Neuronal stem cell (in vitro differentiated cells): ENCODE measurements at regions not wholly inside any gene's neighbourhood (a gene's known extent, or its start where the extent isn't known, plus 50 kb on each side); places are given as distances from the start of the nearest gene placed in this dataset.

Source experiments
- DNase-seq: peaks from one replicate; pipeline ENCODE4 v3.0.0-alpha.2; 2013; ENCODE audit warnings: low spot score
- H2AFZ ChIP-seq: one replicate; pipeline ENCODE4 v1.6.1; 2013; ENCODE audit warnings: mild to moderate bottlenecking, low read length, inconsistent platforms
- H2AK5ac ChIP-seq: 2 replicates; pipeline ENCODE4 v1.6.1; 2013; ENCODE audit warnings: low read depth, mild to moderate bottlenecking, inconsistent platforms, low read length, moderate library complexity, mixed read lengths
- H2BK120ac ChIP-seq: 2 replicates; pipeline ENCODE4 v1.6.1; 2013; ENCODE audit warnings: low read depth, mild to moderate bottlenecking, inconsistent platforms, low read length, moderate library complexity, mixed read lengths
- H2BK12ac ChIP-seq: one replicate; pipeline ENCODE4 v1.6.1; 2013; ENCODE audit warnings: low read length, inconsistent platforms
- H2BK15ac ChIP-seq: 2 replicates; pipeline ENCODE4 v1.6.1; 2013; ENCODE audit warnings: mild to moderate bottlenecking, low read length, inconsistent platforms, mixed read lengths
- H2BK5ac ChIP-seq: one replicate; pipeline ENCODE4 v1.6.1; 2013; ENCODE audit warnings: inconsistent platforms, mild to moderate bottlenecking, low read length, moderate library complexity
- H3K14ac ChIP-seq: one replicate; pipeline ENCODE4 v1.6.1; 2013; ENCODE audit warnings: low read length, inconsistent platforms
- H3K18ac ChIP-seq: 2 replicates; pipeline ENCODE4 v1.6.1; 2013; ENCODE audit warnings: low read length, inconsistent platforms
- H3K23ac ChIP-seq: 2 replicates; pipeline ENCODE4 v1.6.1; 2013; ENCODE audit warnings: low read depth, mild to moderate bottlenecking, mixed read lengths, low read length, inconsistent platforms; ENCODE audit not compliant: poor library complexity
- H3K27ac ChIP-seq: replicated peaks from 3 replicates; pipeline ENCODE4 v1.5.1; 2013; ENCODE audit warnings: low read length, inconsistent platforms
- H3K27me3 ChIP-seq, 3 experiments: 2 replicates each; pipeline ENCODE4 v1.6.1; 2013; ENCODE audit warnings: low read length in 3 of 3, mild to moderate bottlenecking in 2 of 3, inconsistent platforms in 1 of 3, low read depth in 1 of 3, mixed read lengths in 1 of 3, moderate library complexity in 1 of 3; ENCODE audit not compliant: control insufficient read depth in 3 of 3, insufficient read depth in 3 of 3
- H3K36me3 ChIP-seq, 2 donors: replicated peaks in 1 of 2; 2 replicates each; pipeline ENCODE4 v1.6.1; 2013; ENCODE audit warnings: low read length in 2 of 2; ENCODE audit not compliant: control insufficient read depth in 2 of 2, insufficient read depth in 2 of 2
- H3K4ac ChIP-seq: 2 replicates; pipeline ENCODE4 v1.6.1; 2013; ENCODE audit warnings: inconsistent platforms, mild to moderate bottlenecking, low read length, moderate library complexity
- H3K4me1 ChIP-seq, 2 donors: 1 replicate in 1 of 2; 2 replicates in 1 of 2; pipeline ENCODE4 v1.6.1; 2013; ENCODE audit warnings: low read length in 2 of 2, low read depth in 1 of 2; ENCODE audit not compliant: control insufficient read depth in 2 of 2, insufficient read depth in 1 of 2
- H3K4me2 ChIP-seq: one replicate; pipeline ENCODE4 v1.6.1; 2013; ENCODE audit warnings: mild to moderate bottlenecking, low read length, inconsistent platforms; ENCODE audit not compliant: insufficient read depth, poor library complexity, severe bottlenecking
- H3K4me3 ChIP-seq, 2 donors: 2 replicates each; pipeline ENCODE4 v1.5.1; 2013; ENCODE audit warnings: low read length in 2 of 2, mild to moderate bottlenecking in 2 of 2, inconsistent platforms in 1 of 2, moderate library complexity in 1 of 2
- H3K79me1 ChIP-seq: one replicate; pipeline ENCODE4 v1.6.1; 2013; ENCODE audit warnings: low read depth, mild to moderate bottlenecking, inconsistent platforms, low read length, moderate library complexity
- H3K9ac ChIP-seq: one replicate; pipeline ENCODE4 v1.6.1; 2013; ENCODE audit warnings: mild to moderate bottlenecking, low read depth, low read length, inconsistent platforms; ENCODE audit not compliant: poor library complexity
- H3K9me3 ChIP-seq, 2 donors: replicated peaks in 1 of 2; 2 replicates each; pipeline versions ENCODE3 to v1.6.1; 2013; ENCODE audit warnings: low read length in 2 of 2, mild to moderate bottlenecking in 2 of 2, inconsistent platforms in 1 of 2, low read depth in 1 of 2, mixed read lengths in 1 of 2, moderate library complexity in 1 of 2; ENCODE audit not compliant: control insufficient read depth in 2 of 2, insufficient read depth in 1 of 2
- H4K8ac ChIP-seq: one replicate; pipeline ENCODE4 v1.6.1; 2013; ENCODE audit warnings: low read depth, mild to moderate bottlenecking, inconsistent platforms, low read length, moderate library complexity
- H4K91ac ChIP-seq: one replicate; pipeline ENCODE4 v1.6.1; 2013; ENCODE audit warnings: low read length, low read depth, mild to moderate bottlenecking, inconsistent platforms; ENCODE audit not compliant: poor library complexity
- WGBS, 2 donors: extraction: QIAGEN DNeasy Blood & Tissue Kit; methylation state at CpG; one replicate each; pipeline ENCODE4 v1.1.7; 2013; ENCODE audit warnings: missing lambda C conversion rate in 2 of 2, mixed read lengths in 1 of 2; ENCODE audit not compliant: insufficient read length in 2 of 2, insufficient replicate concordance in 1 of 2; ENCODE audit errors: extremely low coverage in 2 of 2; 5-methylcytosine and 5-hydroxymethylcytosine counted together

GRCh38 chr11:134542401-134543165, 130.5 kb upstream of the B3GAT1 start:
- Histone ChIP-seq H4K91ac (no peak overlapping the region), H3K23ac (no peak overlapping the region), H2BK120ac (no peak overlapping the region), H3K9me3 (no peaks in the 10 kb centered on the region), H2BK15ac (no peak overlapping the region), H3K27ac (no peak overlapping the region), H3K4me1 (peaks cover 0 to 13% of the 10 kb centered on the region in 2 donors), H2AK5ac (no peak overlapping the region), H3K4me2 (no peak overlapping the region), H3K36me3 (no peaks in the 10 kb centered on the region), H3K18ac (no peak overlapping the region), H2BK12ac (no peak overlapping the region), H2AFZ (no peak overlapping the region), H3K79me1 (no peaks in the 10 kb centered on the region), H4K8ac (no peak overlapping the region), H3K4ac (no peak overlapping the region), H3K9ac (no peak overlapping the region), H3K4me3 (no peak overlapping the region), H3K14ac (no peak overlapping the region), H3K27me3 (peaks cover 0 to 6% (median 0%) of the 10 kb centered on the region in 3 experiments), H2BK5ac (no peak overlapping the region)
- DNase-seq: no peak
- WGBS, 2 donors: no CpG with 5 or more reads among the region's 10 CpGs

DNA sequence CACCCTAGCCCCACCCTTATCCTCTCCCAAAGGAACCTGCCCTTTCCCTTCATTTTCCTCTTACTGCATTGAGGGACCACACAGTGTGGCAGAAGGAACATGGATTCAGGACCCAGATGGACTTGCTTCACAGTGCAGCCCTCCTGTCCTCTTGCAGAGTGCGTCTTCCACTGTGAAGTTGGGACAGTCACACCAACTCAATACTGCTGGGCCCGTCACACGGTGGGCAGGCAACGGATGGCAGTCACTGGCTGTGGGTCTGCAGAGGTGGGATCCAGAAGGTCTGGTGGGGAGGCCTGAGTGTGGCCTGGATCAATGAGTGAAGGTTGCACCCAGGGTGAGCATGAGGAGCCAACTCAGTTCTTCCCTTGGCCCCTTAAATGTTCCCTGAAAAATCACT, 129.9 kb upstream of the B3GAT1 start:
- peak overlapping the region; percentile 47 for H2AK5ac ChIP-seq
- no peak overlapping the region for H3K4me2 ChIP-seq
- peaks cover 0 to 13% of the 10 kb centered on the region in 2 donors for H3K4me1 ChIP-seq
- H4K91ac ChIP-seq: no peak overlapping the region
- no peaks in the 10 kb centered on the region for H3K9me3 ChIP-seq
- peaks cover 0 to 6% (median 0%) of the 10 kb centered on the region in 3 experiments for H3K27me3 ChIP-seq
- H4K8ac ChIP-seq: no peak overlapping the region
- no peak overlapping the region for H3K27ac ChIP-seq
- H3K23ac ChIP-seq: no peak overlapping the region
- no peak overlapping the region for H2BK15ac ChIP-seq
- H3K4ac ChIP-seq: no peak overlapping the region
- H3K9ac ChIP-seq: peak overlapping the region; percentile 82
- peak overlapping the region in 1 of 2 donors; percentile 15 for H3K4me3 ChIP-seq
- H2BK5ac ChIP-seq: no peak overlapping the region
- H2AFZ ChIP-seq: no peak overlapping the region
- H3K36me3 ChIP-seq: no peaks in the 10 kb centered on the region
- H3K79me1 ChIP-seq: no peaks in the 10 kb centered on the region
- H3K14ac ChIP-seq: peak overlapping the region; percentile 87
- H2BK120ac ChIP-seq: no peak overlapping the region
- WGBS, 2 donors: no CpG with 5 or more reads among the region's 4 CpGs
- H2BK12ac ChIP-seq: no peak overlapping the region
- no peak for DNase-seq
- H3K18ac ChIP-seq: no peak overlapping the region

DNA sequence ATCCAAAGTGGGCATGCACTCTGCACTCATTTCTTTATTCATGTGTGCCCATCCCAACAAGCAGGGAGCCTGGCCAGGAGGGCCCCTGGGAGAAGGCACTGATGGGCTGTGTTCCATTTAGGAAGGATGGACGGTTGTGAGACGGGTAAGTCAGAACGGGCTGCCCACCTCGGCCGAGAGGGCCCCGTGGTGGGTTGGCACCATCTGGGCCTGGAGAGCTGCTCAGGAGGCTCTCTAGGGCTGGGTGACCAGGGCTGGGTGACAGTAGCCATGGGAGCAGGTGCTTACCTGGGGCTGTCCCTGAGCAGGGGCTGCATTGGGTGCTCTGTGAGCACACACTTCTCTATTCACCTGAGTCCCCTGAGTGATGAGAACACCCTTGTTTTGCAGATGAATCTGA, 129.3 kb upstream of the B3GAT1 start:
- no CpG with 5 or more reads among the region's 6 CpGs for whole genome bisulfite sequencing, 2 donors

GRCh38 chr11:134539285-134539684, 127.2 kb upstream of the B3GAT1 start:
- Histone ChIP-seq H2AFZ (no peak overlapping the region), H3K27ac (no peak overlapping the region), H4K8ac (no peak overlapping the region), H2BK120ac (no peak overlapping the region), H2BK15ac (peak overlapping the region; percentile 77), H3K4me1 (peaks cover 0 to 13% of the 10 kb centered on the region in 2 donors), H4K91ac (no peak overlapping the region), H3K4me3 (no peak overlapping the region), H3K23ac (no peak overlapping the region), H3K4me2 (no peak overlapping the region), H3K27me3 (peaks cover 0 to 15% (median 0%) of the 10 kb centered on the region in 3 experiments), H3K9me3 (no peaks in the 10 kb centered on the region), H2AK5ac (no peak overlapping the region), H2BK12ac (no peak overlapping the region), H3K9ac (no peak overlapping the region), H3K36me3 (no peaks in the 10 kb centered on the region), H2BK5ac (no peak overlapping the region), H3K14ac (no peak overlapping the region), H3K4ac (no peak overlapping the region), H3K18ac (no peak overlapping the region), H3K79me1 (no peaks in the 10 kb centered on the region)
- no peak for DNase-seq
- whole genome bisulfite sequencing, 2 donors: no CpG with 5 or more reads among the region's 4 CpGs

More for the DNA sequence above, 129.3 kb upstream of the B3GAT1 start:
- no peaks in the 10 kb centered on the region for H3K79me1 ChIP-seq
- H3K27ac ChIP-seq: no peak overlapping the region
- no peak overlapping the region for H3K4me3 ChIP-seq
- H3K27me3 ChIP-seq: peaks cover 0 to 7% (median 0%) of the 10 kb centered on the region in 3 experiments
- H4K8ac ChIP-seq: no peak overlapping the region
- H3K9me3 ChIP-seq: no peaks in the 10 kb centered on the region
- H2BK15ac ChIP-seq: no peak overlapping the region
- no peak overlapping the region for H4K91ac ChIP-seq
- peak overlapping the region; percentile 47 for H2AK5ac ChIP-seq
- no peak overlapping the region for H2BK5ac ChIP-seq
- DNase-seq: no peak
- H3K9ac ChIP-seq: no peak overlapping the region
- H3K4me2 ChIP-seq: no peak overlapping the region
- no peak overlapping the region for H3K4ac ChIP-seq
- no peak overlapping the region for H3K23ac ChIP-seq
- no peak overlapping the region for H2BK120ac ChIP-seq
- H3K4me1 ChIP-seq: peaks cover 0 to 13% of the 10 kb centered on the region in 2 donors
- H3K18ac ChIP-seq: no peak overlapping the region
- no peaks in the 10 kb centered on the region for H3K36me3 ChIP-seq
- no peak overlapping the region for H3K14ac ChIP-seq
- no peak overlapping the region for H2AFZ ChIP-seq
- no peak overlapping the region for H2BK12ac ChIP-seq
